Motor neuron (in vitro differentiated cells): ENCODE measurements at regions not wholly inside any gene's neighbourhood (a gene's known extent, or its start where the extent isn't known, plus 50 kb on each side); places are given as distances from the start of the nearest gene placed in this dataset.

Source experiments
- ATAC-seq, 8 experiments: fragments of 200-7000 bp; cut with Tn5 transposase; replicated peaks in 6 of 8; 2 replicates each; pipeline ENCODE4 v1.8.0; 2021; ENCODE audit warnings: mild to moderate bottlenecking in 8 of 8, moderate library complexity in 8 of 8
- H3K27ac ChIP-seq, 2 donors: fragments of 250-450 bp; sonication (Bioruptor Pico); 2 replicates each; pipeline ENCODE4 v1.9.0; 2021; ENCODE audit warnings: antibody characterized with exemption in 2 of 2, mild to moderate bottlenecking in 2 of 2, moderate library complexity in 1 of 2
- H3K4me1 ChIP-seq, 2 donors: fragments of 250-450 bp; sonication (Bioruptor Pico); replicated peaks in 1 of 2; 2 replicates each; pipeline ENCODE4 v1.6.1; 2021; ENCODE audit warnings: antibody characterized with exemption in 2 of 2, mild to moderate bottlenecking in 2 of 2, moderate library complexity in 1 of 2
- H3K4me3 ChIP-seq, 5 donors: fragments of 250-450 bp; sonication (Bioruptor Pico); 2 replicates each; pipeline ENCODE4 v1.9.0; 2021; ENCODE audit warnings: antibody characterized with exemption in 5 of 5, mild to moderate bottlenecking in 5 of 5, moderate library complexity in 4 of 5
- WGBS, 10 experiments: fragments of 450-650 bp; shearing (Covaris generic); methylation state at CpG; one replicate each; pipeline ENCODE4 v1.0.0; 2022; 5-methylcytosine and 5-hydroxymethylcytosine counted together
- in situ Hi-C, 9 experiments: fragments of 400-800 bp; cut with MboI; loops; one replicate each; pipeline ENCODE4 v1.15.0; 2021; ENCODE audit warnings: low sequenced_read_pairs in 9 of 9, low pct_unique_long_range_greater_than_20kb in 2 of 9; ENCODE audit not compliant: unreplicated experiment in 9 of 9

GRCh38 chr3:99534951-99535704, 103.3 kb upstream of the COL8A1 start:
- WGBS, 10 experiments: 0 to 90% (median 67%) methylated on average over 1 to 2 of the region's 2 CpGs; no CpG with 5 or more reads in 2 of the 10 experiments
- in situ Hi-C loops: no loop called here

GRCh38 chr3:99532246-99532645, 106.1 kb upstream of the COL8A1 start:
- WGBS, 10 experiments: 20 to 70% (median 35%) methylated on average over 1 to 2 of the region's 2 CpGs; no CpG with 5 or more reads in 4 of the 10 experiments
- H3K4me3 ChIP-seq: no peak overlapping the region
- no peaks in the 10 kb centered on the region for H3K4me1 ChIP-seq
- no peak overlapping the region for H3K27ac ChIP-seq
- peak in 3 of 8 experiments; percentile 59 to 76 (median 73) for ATAC-seq
- in situ Hi-C loops: no loop called here

More at GRCh38 chr3:99534951-99535704, 103.3 kb upstream of the COL8A1 start:
- Histone ChIP-seq H3K4me1 (no peaks in the 10 kb centered on the region), H3K4me3 (no peak overlapping the region), H3K27ac (no peak overlapping the region)
- peak in 3 of 8 experiments; percentile 93 to 99 (median 95) for ATAC-seq

- no peak for ATAC-seq
- H3K4me3 ChIP-seq: no peak overlapping the region
- in situ Hi-C loops: no loop called here
- H3K4me1 ChIP-seq: no peaks in the 10 kb centered on the region
- 70 to 100% (median 83%) methylated on average over 1 of the region's 1 CpG; no CpG with 5 or more reads in 1 of the 10 experiments for WGBS, 10 experiments
- H3K27ac ChIP-seq: no peak overlapping the region
Observed at GRCh38 chr3:99529265-99529664, 109.1 kb upstream of the COL8A1 start.

GRCh38 chr3:99526921-99527320, 111.5 kb upstream of the COL8A1 start:
- H3K4me3 ChIP-seq: no peak overlapping the region
- H3K27ac ChIP-seq: no peak overlapping the region
- no peak for ATAC-seq
- in situ Hi-C loops: no loop called here
- 53 to 84% (median 75%) methylated on average over 1 to 4 of the region's 4 CpGs; no CpG with 5 or more reads in 1 of the 10 experiments for WGBS, 10 experiments
- no peaks in the 10 kb centered on the region for H3K4me1 ChIP-seq

GRCh38 chr3:99524559-99524958, 113.8 kb upstream of the COL8A1 start:
- Histone ChIP-seq H3K4me3 (no peak overlapping the region), H3K27ac (no peak overlapping the region), H3K4me1 (no peaks in the 10 kb centered on the region)
- peak in 1 of 8 experiments; percentile 59 for ATAC-seq
- in situ Hi-C loops: loop anchor here in 1 of 9 experiments (25.0 kb wide), 1 partner anchor 238 kb away; no protein-coding TSS in a partner anchor

- no peak for ATAC-seq
- no peak overlapping the region for H3K4me3 ChIP-seq
- in situ Hi-C loops: loop anchor here in 1 of 9 experiments (25.0 kb wide), 1 partner anchor 239 kb away; no protein-coding TSS in a partner anchor
- H3K4me1 ChIP-seq: no peaks in the 10 kb centered on the region
- 27 to 89% (median 84%) methylated on average over 1 to 3 of the region's 3 CpGs; no CpG with 5 or more reads in 1 of the 10 experiments for WGBS, 10 experiments
- no peak overlapping the region for H3K27ac ChIP-seq
Observed at GRCh38 chr3:99523431-99524127, 114.8 kb upstream of the COL8A1 start.

- in situ Hi-C loops: loop anchor here in 1 of 9 experiments (25.0 kb wide), 1 partner anchor 240 kb away; no protein-coding TSS in a partner anchor
- WGBS, 10 experiments: 84 to 100% (median 94%) methylated on average over 1 to 2 of the region's 2 CpGs; no CpG with 5 or more reads in 4 of the 10 experiments
Observed at GRCh38 chr3:99522147-99522546, 116.2 kb upstream of the COL8A1 start.

GRCh38 chr3:99521551-99521950, 116.8 kb upstream of the COL8A1 start:
- 59 to 100% (median 80%) methylated on average over 1 to 2 of the region's 2 CpGs; no CpG with 5 or more reads in 3 of the 10 experiments for WGBS, 10 experiments
- Histone ChIP-seq H3K4me3 (no peak overlapping the region), H3K4me1 (no peaks in the 10 kb centered on the region), H3K27ac (no peak overlapping the region)
- in situ Hi-C loops: loop anchor here in 1 of 9 experiments (25.0 kb wide), 1 partner anchor 241 kb away; no protein-coding TSS in a partner anchor
- ATAC-seq: no peak

More at GRCh38 chr3:99522147-99522546, 116.2 kb upstream of the COL8A1 start:
- Histone ChIP-seq H3K4me1 (no peaks in the 10 kb centered on the region), H3K27ac (no peak overlapping the region), H3K4me3 (no peak overlapping the region)
- ATAC-seq: no peak

GRCh38 chr3:99520513-99520912, 117.9 kb upstream of the COL8A1 start:
- Histone ChIP-seq H3K27ac (no peak overlapping the region), H3K4me3 (no peak overlapping the region), H3K4me1 (no peaks in the 10 kb centered on the region)
- peak in 3 of 8 experiments; percentile 36 to 76 (median 47) for ATAC-seq
- in situ Hi-C loops: loop anchor here in 1 of 9 experiments (25.0 kb wide), 1 partner anchor 242 kb away; no protein-coding TSS in a partner anchor

- no peak overlapping the region for H3K27ac ChIP-seq
- H3K4me1 ChIP-seq: no peaks in the 10 kb centered on the region
- WGBS, 10 experiments: 38 to 88% (median 62%) methylated on average over 1 of the region's 1 CpG; no CpG with 5 or more reads in 4 of the 10 experiments
- no peak for ATAC-seq
- no peak overlapping the region for H3K4me3 ChIP-seq
- in situ Hi-C loops: loop anchor here in 1 of 9 experiments (25.0 kb wide), 1 partner anchor 245 kb away; no protein-coding TSS in a partner anchor
Observed at GRCh38 chr3:99516936-99517335, 121.5 kb upstream of the COL8A1 start.

GRCh38 chr3:99515891-99516290, 122.5 kb upstream of the COL8A1 start:
- no peaks in the 10 kb centered on the region for H3K4me1 ChIP-seq
- ATAC-seq: no peak
- H3K27ac ChIP-seq: no peak overlapping the region
- no peak overlapping the region for H3K4me3 ChIP-seq
- in situ Hi-C loops: loop anchor here in 1 of 9 experiments (25.0 kb wide), 1 partner anchor 246 kb away; no protein-coding TSS in a partner anchor
- WGBS, 10 experiments: 50 to 93% (median 90%) methylated on average over 1 to 4 of the region's 4 CpGs; no CpG with 5 or more reads in 3 of the 10 experiments

- Histone ChIP-seq H3K27ac (no peak overlapping the region), H3K4me3 (no peak overlapping the region), H3K4me1 (no peaks in the 10 kb centered on the region)
- 17 to 90% (median 71%) methylated on average over 1 to 5 of the region's 5 CpGs for WGBS, 10 experiments
- ATAC-seq: peak in 1 of 8 experiments; percentile 20
- in situ Hi-C loops: loop anchor here in 1 of 9 experiments (25.0 kb wide), 1 partner anchor 253 kb away; no protein-coding TSS in a partner anchor
Observed at GRCh38 chr3:99509224-99509623, 129.2 kb upstream of the COL8A1 start.

GRCh38 chr3:99508191-99508590, 130.2 kb upstream of the COL8A1 start:
- Histone ChIP-seq H3K27ac (no peak overlapping the region), H3K4me3 (no peak overlapping the region), H3K4me1 (no peaks in the 10 kb centered on the region)
- ATAC-seq: no peak
- in situ Hi-C loops: loop anchor here in 1 of 9 experiments (25.0 kb wide), 1 partner anchor 254 kb away; no protein-coding TSS in a partner anchor
